Liver (tissue), 8 donors: ENCODE measurements at regions not wholly inside any gene's neighbourhood (a gene's known extent, or its start where the extent isn't known, plus 50 kb on each side); places are given as distances from the start of the nearest gene placed in this dataset.

ENCODE experiments used
- DNase-seq: peaks from one replicate; pipeline ENCODE4 v3.0.0-alpha.2; 2017; ENCODE audit warnings: low spot score
- H3K27ac ChIP-seq, 2 donors: one replicate each; pipeline ENCODE4 v1.7.0; 2013; ENCODE audit warnings: inconsistent platforms in 2 of 2, low read length in 2 of 2, control low read depth in 1 of 2, low read depth in 1 of 2, mild to moderate bottlenecking in 1 of 2
- H3K27me3 ChIP-seq, 4 donors: one replicate each; pipeline versions ENCODE4 v1.6.1 to v1.7.0; 2013; ENCODE audit warnings: low read length in 3 of 4, inconsistent platforms in 1 of 4, mild to moderate bottlenecking in 1 of 4, moderate library complexity in 1 of 4; ENCODE audit not compliant: control insufficient read depth in 4 of 4, insufficient read depth in 4 of 4
- H3K36me3 ChIP-seq, 4 donors: one replicate each; pipeline versions ENCODE4 v1.6.1 to v1.7.0; 2013; ENCODE audit warnings: low read length in 3 of 4, mild to moderate bottlenecking in 3 of 4, low read depth in 1 of 4, moderate library complexity in 1 of 4; ENCODE audit not compliant: control insufficient read depth in 4 of 4, insufficient read depth in 3 of 4
- H3K4me1 ChIP-seq, 4 donors: one replicate each; pipeline versions ENCODE4 v1.6.1 to v1.7.0; 2013; ENCODE audit warnings: low read length in 3 of 4, mild to moderate bottlenecking in 3 of 4, moderate library complexity in 1 of 4; ENCODE audit not compliant: control insufficient read depth in 4 of 4, insufficient read depth in 4 of 4
- H3K4me3 ChIP-seq, 3 donors: one replicate each; pipeline versions ENCODE4 v1.6.1 to v1.7.0; 2013; ENCODE audit warnings: low read length in 3 of 3, control low read depth in 1 of 3, low read depth in 1 of 3, mild to moderate bottlenecking in 1 of 3
- H3K9ac ChIP-seq, 2 donors: one replicate each; pipeline ENCODE4 v1.7.0; 2013; ENCODE audit warnings: low read length in 2 of 2, mild to moderate bottlenecking in 2 of 2, moderate library complexity in 2 of 2, control low read depth in 1 of 2, low read depth in 1 of 2
- H3K9me3 ChIP-seq, 4 donors: one replicate each; pipeline versions ENCODE4 v1.6.1 to v1.7.0; 2013; ENCODE audit warnings: low read length in 3 of 4; ENCODE audit not compliant: control insufficient read depth in 4 of 4
- ATF3 ChIP-seq: IDR thresholded peaks from 2 replicates; pipeline ENCODE4 v1.6.1; 2016; ENCODE audit warnings: antibody characterized with exemption
- CTCF ChIP-seq: fragments of 150-350 bp; IDR thresholded peaks from 2 replicates; pipeline ENCODE4 v1.5.1; 2017; ENCODE audit warnings: improper control_type of control experiment, low read depth, low read length; ENCODE audit not compliant: missing input control
- EGR1 ChIP-seq, 2 donors: IDR thresholded peaks; 2 replicates each; pipeline ENCODE4 v1.6.1; 2016 to 2018; ENCODE audit warnings: antibody characterized with exemption in 2 of 2, low read depth in 2 of 2
- FOXA1 ChIP-seq: IDR thresholded peaks from 2 replicates; pipeline ENCODE4 v1.6.1; 2016; ENCODE audit warnings: antibody characterized with exemption
- GABPA ChIP-seq, 2 donors: IDR thresholded peaks in 1 of 2; conservative IDR thresholded peaks in 1 of 2; 2 replicates each; pipeline ENCODE4 v1.6.1; 2016; ENCODE audit warnings: antibody characterized with exemption in 2 of 2, mild to moderate bottlenecking in 1 of 2, moderate library complexity in 1 of 2
- HNF4A ChIP-seq, 2 donors: conservative IDR thresholded peaks; 2 replicates each; pipeline ENCODE4 v1.6.1; 2016; ENCODE audit warnings: antibody characterized with exemption in 2 of 2, mild to moderate bottlenecking in 2 of 2
- HNF4G ChIP-seq: IDR thresholded peaks from 2 replicates; pipeline ENCODE4 v1.6.1; 2016; ENCODE audit warnings: antibody characterized with exemption
- JUND ChIP-seq, 2 donors: IDR thresholded peaks; 2 replicates each; pipeline ENCODE4 v1.6.1; 2016; ENCODE audit warnings: antibody characterized with exemption in 2 of 2
- MAX ChIP-seq: IDR thresholded peaks from 2 replicates; pipeline ENCODE4 v1.6.1; 2016; ENCODE audit warnings: antibody characterized with exemption
- NR2F2 ChIP-seq: IDR thresholded peaks from 2 replicates; pipeline ENCODE4 v1.6.1; 2016; ENCODE audit warnings: antibody characterized with exemption
- RAD21 ChIP-seq, 2 donors: IDR thresholded peaks; 2 replicates each; pipeline ENCODE4 v1.6.1; 2016; ENCODE audit warnings: antibody characterized with exemption in 2 of 2, mild to moderate bottlenecking in 2 of 2
- REST ChIP-seq: IDR thresholded peaks from 2 replicates; pipeline ENCODE4 v1.6.1; 2016; ENCODE audit warnings: antibody characterized with exemption, mild to moderate bottlenecking
- RXRA ChIP-seq, 2 donors: IDR thresholded peaks; 2 replicates each; pipeline ENCODE4 v1.6.1; 2017 to 2018; ENCODE audit warnings: antibody characterized with exemption in 2 of 2, mild to moderate bottlenecking in 1 of 2
- SP1 ChIP-seq: IDR thresholded peaks from 2 replicates; pipeline ENCODE4 v1.6.1; 2018; ENCODE audit warnings: antibody characterized with exemption, mild to moderate bottlenecking
- TAF1 ChIP-seq: conservative IDR thresholded peaks from 2 replicates; pipeline ENCODE4 v1.6.1; 2016; ENCODE audit warnings: antibody characterized with exemption, mild to moderate bottlenecking
- YY1 ChIP-seq: IDR thresholded peaks from 2 replicates; pipeline ENCODE4 v1.6.1; 2016; ENCODE audit warnings: antibody characterized with exemption, mild to moderate bottlenecking
- ZBTB33 ChIP-seq: IDR thresholded peaks from 2 replicates; pipeline ENCODE4 v1.6.1; 2016; ENCODE audit warnings: antibody characterized with exemption
- WGBS: extraction: QIAGEN DNeasy Blood & Tissue Kit; methylation state at CpG from one replicate; pipeline ENCODE4 v1.1.7; 2013; 5-methylcytosine and 5-hydroxymethylcytosine counted together
- donor health status: healthy.
- donor health status: healthy.
- donor health status: healthy.
- donor health status: healthy.
- donor health status: healthy.

GRCh38 chr1:168473126-168473525 is 70.7 kb downstream of the XCL2 start:
- DNase-seq: no peak
- Histone ChIP-seq H3K27me3 (no peaks in the 10 kb centered on the region), H3K4me3 (no peak overlapping the region), H3K9ac (no peak overlapping the region), H3K9me3 (peaks cover 0 to 7% (median 1%) of the 10 kb centered on the region in 4 donors), H3K4me1 (no peaks in the 10 kb centered on the region), H3K27ac (no peak overlapping the region), H3K36me3 (no peaks in the 10 kb centered on the region)
- TF ChIP-seq REST: no peak
- TF ChIP-seq GABPA (IDR thresholded peaks at IDR 0.05 in 1 of 2, conservative IDR thresholded peaks at IDR 0.05 in 1 of 2): no peak
- TF ChIP-seq YY1: no peak
- no peak for TF ChIP-seq EGR1 (IDR thresholded peaks at IDR 0.05; ENCODE audit: low read depth in 2 of 2)
- no peak for TF ChIP-seq JUND (IDR thresholded peaks at IDR 0.05)
- TF ChIP-seq CTCF: no peak
- no peak for TF ChIP-seq ATF3
- TF ChIP-seq RXRA (IDR thresholded peaks at IDR 0.05): no peak
- TF ChIP-seq SP1: no peak
- TF ChIP-seq TAF1: no peak
- no peak for TF ChIP-seq FOXA1
- no peak for TF ChIP-seq HNF4G

- Histone ChIP-seq H3K9me3 (peaks cover 0 to 7% (median 1%) of the 10 kb centered on the region in 4 donors), H3K4me3 (no peak overlapping the region), H3K36me3 (no peaks in the 10 kb centered on the region), H3K27ac (no peak overlapping the region), H3K4me1 (no peaks in the 10 kb centered on the region), H3K27me3 (no peaks in the 10 kb centered on the region), H3K9ac (no peak overlapping the region)
- WGBS: 30% methylated on average over 2 of the region's 2 CpGs
- no peak for DNase-seq
- TF ChIP-seq SP1 (no peak), TAF1 (no peak), HNF4G (no peak), NR2F2 (no peak), HNF4A (conservative IDR thresholded peaks at IDR 0.05) (no peak), REST (no peak), FOXA1 (no peak), CTCF (no peak), ATF3 (no peak), YY1 (no peak), RAD21 (IDR thresholded peaks at IDR 0.05) (no peak), GABPA (IDR thresholded peaks at IDR 0.05 in 1 of 2, conservative IDR thresholded peaks at IDR 0.05 in 1 of 2) (no peak), EGR1 (IDR thresholded peaks at IDR 0.05; ENCODE audit: low read depth in 2 of 2) (no peak), RXRA (IDR thresholded peaks at IDR 0.05) (no peak), MAX (no peak), JUND (IDR thresholded peaks at IDR 0.05) (no peak), ZBTB33 (no peak)
Observed at GRCh38 chr1:168472223-168472622, 71.6 kb downstream of the XCL2 start.
